Fibroblast of pulmonary artery (primary cell): ENCODE measurements at regions not wholly inside any gene's neighbourhood (a gene's known extent, or its start where the extent isn't known, plus 50 kb on each side); places are given as distances from the start of the nearest gene placed in this dataset.

ENCODE experiments used
- DNase-seq: peaks from one replicate; pipeline ENCODE4 v3.0.0-alpha.2; 2010; ENCODE audit warnings: low read depth
- H3K4me3 ChIP-seq: replicated peaks from 2 replicates; pipeline ENCODE4 v1.5.1; 2011; ENCODE audit warnings: low read depth, mild to moderate bottlenecking, control low read depth, low read length, moderate library complexity
- TF ChIP-seq, protein P1 (sequence below): IDR thresholded peaks from 2 replicates; pipeline ENCODE4 v1.5.1; 2011; ENCODE audit warnings: mild to moderate bottlenecking, control low read depth, low read length, inconsistent platforms; ENCODE audit errors: missing control alignments

GRCh38 chr11:70725739-70726138, 327.4 kb downstream of the CTTN start:
- TF ChIP-seq, protein P1, sequence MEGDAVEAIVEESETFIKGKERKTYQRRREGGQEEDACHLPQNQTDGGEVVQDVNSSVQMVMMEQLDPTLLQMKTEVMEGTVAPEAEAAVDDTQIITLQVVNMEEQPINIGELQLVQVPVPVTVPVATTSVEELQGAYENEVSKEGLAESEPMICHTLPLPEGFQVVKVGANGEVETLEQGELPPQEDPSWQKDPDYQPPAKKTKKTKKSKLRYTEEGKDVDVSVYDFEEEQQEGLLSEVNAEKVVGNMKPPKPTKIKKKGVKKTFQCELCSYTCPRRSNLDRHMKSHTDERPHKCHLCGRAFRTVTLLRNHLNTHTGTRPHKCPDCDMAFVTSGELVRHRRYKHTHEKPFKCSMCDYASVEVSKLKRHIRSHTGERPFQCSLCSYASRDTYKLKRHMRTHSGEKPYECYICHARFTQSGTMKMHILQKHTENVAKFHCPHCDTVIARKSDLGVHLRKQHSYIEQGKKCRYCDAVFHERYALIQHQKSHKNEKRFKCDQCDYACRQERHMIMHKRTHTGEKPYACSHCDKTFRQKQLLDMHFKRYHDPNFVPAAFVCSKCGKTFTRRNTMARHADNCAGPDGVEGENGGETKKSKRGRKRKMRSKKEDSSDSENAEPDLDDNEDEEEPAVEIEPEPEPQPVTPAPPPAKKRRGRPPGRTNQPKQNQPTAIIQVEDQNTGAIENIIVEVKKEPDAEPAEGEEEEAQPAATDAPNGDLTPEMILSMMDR: no peak
- DNase-seq: no peak
- no peak overlapping the region for H3K4me3 ChIP-seq

- no peak overlapping the region for H3K4me3 ChIP-seq
- no peak for DNase-seq
- TF ChIP-seq, protein P1: no peak
These were observed 328.7 kb downstream of the CTTN start for GRCh38 chr11:70727021-70727420.

DNA sequence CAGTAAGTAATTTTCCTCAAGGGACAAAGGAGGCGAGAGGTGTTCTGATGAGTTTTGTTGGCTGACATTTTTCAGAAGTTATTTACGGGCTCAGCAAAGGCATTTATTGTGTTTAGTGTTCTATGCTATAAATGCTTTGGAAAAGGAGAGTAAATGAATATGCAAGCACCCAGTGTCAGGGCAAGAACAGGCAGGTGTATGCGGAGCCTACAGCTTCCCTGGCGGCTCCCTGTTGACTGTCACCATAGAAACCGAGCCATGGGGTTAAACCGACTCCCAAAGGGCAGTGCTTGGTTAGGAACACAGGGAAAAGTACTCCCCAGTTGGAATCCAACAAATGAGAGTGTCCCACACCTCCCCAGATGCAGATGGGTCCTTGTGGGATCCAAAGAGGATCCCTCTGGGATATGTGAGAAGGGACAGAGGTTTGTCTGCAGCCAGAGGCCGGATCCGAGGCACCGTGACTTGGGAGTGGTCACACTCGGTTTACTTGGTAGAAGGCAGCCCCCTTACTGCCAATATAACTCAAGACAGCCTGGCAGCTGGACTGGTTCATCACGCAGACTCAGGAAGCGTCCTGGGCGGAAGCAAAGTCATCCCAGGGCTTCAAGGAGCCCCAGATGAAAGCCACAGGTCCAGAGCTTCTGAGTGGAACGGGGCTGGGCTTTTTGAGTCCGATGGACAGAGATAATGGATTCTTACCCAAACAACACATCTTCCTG, 329.7 kb downstream of the CTTN start:
- no peak overlapping the region for H3K4me3 ChIP-seq
- TF ChIP-seq, protein P1: no peak
- DNase-seq: no peak

DNA sequence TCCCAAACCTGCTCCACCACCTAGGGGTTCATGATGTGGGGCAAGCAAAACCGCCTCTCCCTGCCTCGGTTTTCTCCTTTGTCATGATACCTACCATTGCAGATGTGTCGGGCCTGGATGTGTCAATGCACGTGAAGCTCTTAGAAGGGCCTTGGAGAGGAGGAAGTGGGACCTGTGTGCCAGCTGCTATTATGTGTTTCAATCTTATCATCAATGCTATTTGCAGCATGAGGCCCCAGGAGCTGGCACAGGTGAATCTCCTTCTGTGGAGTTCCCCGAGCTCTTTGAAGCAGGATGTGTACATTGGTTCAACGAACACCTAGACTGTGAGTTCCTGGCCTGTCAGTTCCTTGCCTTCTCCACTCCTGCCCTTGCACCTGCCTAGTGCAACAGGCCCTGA, 331.6 kb downstream of the CTTN start:
- TF ChIP-seq, protein P1: no peak
- no peak for DNase-seq
- H3K4me3 ChIP-seq: no peak overlapping the region

DNA sequence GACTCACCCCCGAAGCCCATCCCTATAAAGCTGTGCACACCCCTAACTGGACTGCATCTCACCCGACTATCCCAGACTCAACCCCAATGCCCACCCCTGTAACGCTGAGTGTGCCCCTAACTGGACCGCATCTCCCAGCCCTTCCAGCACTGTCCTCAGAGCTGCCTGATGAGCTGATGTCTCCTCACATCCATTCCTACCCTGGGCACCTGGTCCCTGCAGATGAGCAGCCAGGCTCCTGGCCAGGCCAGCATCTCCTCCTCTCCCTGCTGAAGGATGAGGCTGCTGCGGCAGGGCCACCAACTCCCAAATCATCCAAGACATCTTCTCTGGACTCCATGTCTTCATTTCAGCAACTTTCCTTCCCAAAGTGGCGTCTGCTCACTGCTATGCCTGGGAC, 332.1 kb downstream of the CTTN start:
- TF ChIP-seq, protein P1: no peak
- no peak for DNase-seq
- no peak overlapping the region for H3K4me3 ChIP-seq

DNA sequence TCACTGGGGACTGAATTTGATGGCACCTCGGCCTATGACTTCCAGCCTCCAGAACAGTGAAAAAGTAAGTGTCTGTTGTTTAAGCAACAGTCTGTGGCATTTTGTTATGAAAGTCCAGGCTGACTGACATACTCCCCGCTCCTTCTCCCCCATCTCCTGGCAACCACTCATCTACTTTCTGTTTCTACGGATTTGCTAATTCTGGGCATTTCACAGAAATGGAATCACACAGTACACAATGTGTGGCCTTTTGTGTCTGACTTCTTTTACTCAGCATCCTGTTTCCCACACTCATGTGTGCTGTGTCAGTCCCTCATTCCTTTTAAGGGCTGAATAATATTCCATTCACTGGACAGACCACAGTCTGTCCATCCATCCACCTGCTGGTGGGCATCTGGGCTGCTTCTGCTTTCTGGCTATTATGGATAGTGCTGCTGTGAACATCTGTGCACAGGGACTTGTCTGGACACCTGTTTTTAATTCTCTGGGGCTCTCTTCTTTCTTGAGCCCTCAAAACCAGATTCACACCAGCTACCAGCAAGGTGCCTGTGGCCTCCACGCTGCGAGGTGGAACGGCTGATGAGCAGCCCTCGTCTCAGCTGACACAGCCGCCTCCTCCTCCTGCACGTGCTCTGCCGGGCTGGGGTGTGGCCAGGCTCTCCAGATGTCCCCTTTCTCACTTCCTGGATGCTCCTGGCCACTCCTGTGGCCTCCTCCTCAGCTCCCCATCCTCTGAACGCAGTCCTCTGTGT, 333.1 kb downstream of the CTTN start:
- no peak overlapping the region for H3K4me3 ChIP-seq
- no peak for DNase-seq
- TF ChIP-seq, protein P1: no peak
